SK-N-MC (cell line): ENCODE measurements at regions not wholly inside any gene's neighbourhood (a gene's known extent, or its start where the extent isn't known, plus 50 kb on each side); places are given as distances from the start of the nearest gene placed in this dataset.

ENCODE experiments used
- EZH2 ChIP-seq: fragments of 200-600 bp; sonication (generic); IDR thresholded peaks from one replicate; pipeline ENCODE4 v1.6.1; 2017; ENCODE audit warnings: antibody characterized with exemption
- POLR2AphosphoS5 ChIP-seq: IDR thresholded peaks from 2 replicates; pipeline ENCODE4 v1.6.1; 2012; ENCODE audit warnings: mild to moderate bottlenecking, low read depth, low read length, borderline replicate concordance

GRCh38 chr5:1735320-1735970, 64.2 kb downstream of the MRPL36 start:
- TF ChIP-seq EZH2 (no peak), POLR2AphosphoS5 (no peak)
